Astrocyte (in vitro differentiated cells and primary cell): ENCODE measurements at regions not wholly inside any gene's neighbourhood (a gene's known extent, or its start where the extent isn't known, plus 50 kb on each side); places are given as distances from the start of the nearest gene placed in this dataset.

Source experiments
- DNase-seq: peaks from one replicate; pipeline ENCODE4 v3.0.0-alpha.2; 2010; ENCODE audit warnings: low read depth
- FAIRE-seq: peaks from 2 replicates; lab custom pipeline; 2011; peaks lifted over from hg19 to GRCh38; lab: Jason Lieb, UNC
- H2AFZ ChIP-seq: 2 replicates; pipeline ENCODE4 v1.6.0; 2012; ENCODE audit warnings: low read depth, low read length, inconsistent platforms
- H3K27ac ChIP-seq: 2 replicates; pipeline ENCODE4 v1.5.1; 2011; ENCODE audit warnings: low read depth, low read length, inconsistent platforms
- H3K27me3 ChIP-seq: 2 replicates; pipeline ENCODE4 v1.6.0; 2011; ENCODE audit warnings: low read length, inconsistent platforms; ENCODE audit not compliant: insufficient read depth
- H3K36me3 ChIP-seq: 2 replicates; pipeline ENCODE4 v1.5.1; 2011; ENCODE audit warnings: low read length, inconsistent platforms; ENCODE audit not compliant: insufficient read depth
- H3K4me1 ChIP-seq: 2 replicates; pipeline ENCODE4 v1.5.1; 2011; ENCODE audit warnings: low read length, inconsistent platforms; ENCODE audit not compliant: insufficient read depth
- H3K4me2 ChIP-seq: 2 replicates; pipeline ENCODE4 v1.6.0; 2012; ENCODE audit warnings: low read length, inconsistent platforms
- H3K4me3 ChIP-seq: 2 replicates; pipeline ENCODE4 v1.5.1; 2011; ENCODE audit warnings: low read depth, mild to moderate bottlenecking, low read length, inconsistent platforms; ENCODE audit not compliant: insufficient read depth
- H3K79me2 ChIP-seq: 2 replicates; pipeline ENCODE4 v1.6.0; 2012; ENCODE audit warnings: mild to moderate bottlenecking, low read length, inconsistent platforms; ENCODE audit not compliant: insufficient read depth
- H3K9ac ChIP-seq: 2 replicates; pipeline ENCODE4 v1.6.0; 2012; ENCODE audit warnings: mild to moderate bottlenecking, low read length, inconsistent platforms
- H3K9me3 ChIP-seq: 2 replicates; pipeline ENCODE4 v1.5.1; 2012; ENCODE audit warnings: low read depth, mild to moderate bottlenecking, low read length, inconsistent platforms; ENCODE audit not compliant: insufficient read depth
- H4K20me1 ChIP-seq: 2 replicates; pipeline ENCODE4 v1.6.0; 2012; ENCODE audit warnings: low read length, inconsistent platforms; ENCODE audit not compliant: insufficient read depth
- H3K27ac Mint-ChIP-seq: one replicate; pipeline ENCODE4 v1.8.0; 2021; ENCODE audit warnings: mild to moderate bottlenecking, mixed read lengths; ENCODE audit not compliant: unreplicated experiment
- H3K27me3 Mint-ChIP-seq: one replicate; pipeline ENCODE4 v1.8.0; 2021; ENCODE audit warnings: low read depth, mixed read lengths; ENCODE audit not compliant: unreplicated experiment
- H3K36me3 Mint-ChIP-seq: one replicate; pipeline ENCODE4 v1.8.0; 2021; ENCODE audit warnings: low read depth, mixed read lengths; ENCODE audit not compliant: unreplicated experiment
- H3K4me1 Mint-ChIP-seq: one replicate; pipeline ENCODE4 v1.8.0; 2021; ENCODE audit warnings: low read depth, mixed read lengths; ENCODE audit not compliant: unreplicated experiment
- H3K4me3 Mint-ChIP-seq: one replicate; pipeline ENCODE4 v1.8.0; 2021; ENCODE audit warnings: mild to moderate bottlenecking, moderate library complexity, mixed read lengths; ENCODE audit not compliant: unreplicated experiment
- H3K9me3 Mint-ChIP-seq: one replicate; pipeline ENCODE4 v1.8.0; 2021; ENCODE audit warnings: mild to moderate bottlenecking, mixed read lengths; ENCODE audit not compliant: unreplicated experiment
- EZH2 ChIP-seq: IDR thresholded peaks from 2 replicates; pipeline ENCODE4 v1.6.1; 2012; ENCODE audit warnings: mild to moderate bottlenecking, low read length, inconsistent platforms; ENCODE audit not compliant: insufficient read depth
- TF ChIP-seq, protein P1 (sequence below): IDR thresholded peaks from 2 replicates; pipeline ENCODE4 v1.5.1; 2011; ENCODE audit warnings: low read depth, mild to moderate bottlenecking, inconsistent platforms, low read length, moderate library complexity; ENCODE audit not compliant: insufficient read depth

DNA sequence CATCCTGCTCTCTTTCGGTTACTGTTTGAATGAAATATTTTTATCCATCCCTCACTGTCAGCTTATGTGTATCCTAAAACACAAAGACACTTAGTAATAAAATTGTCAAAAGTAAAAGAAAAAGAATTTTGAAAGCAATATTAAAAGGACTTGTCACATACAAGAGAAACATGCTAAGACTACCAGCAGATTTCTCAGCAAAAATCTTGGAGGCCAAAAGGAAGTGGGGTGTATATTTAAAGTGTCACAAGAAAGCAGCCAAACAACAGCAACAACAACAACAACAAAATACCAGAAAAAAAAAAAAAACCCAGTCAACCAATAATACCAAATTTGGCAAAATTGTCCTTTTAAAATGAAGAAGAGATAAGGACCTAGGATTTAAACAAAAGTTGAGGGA lies 678.7 kb upstream of the TYRP1 start:
- Histone ChIP-seq H3K79me2 (no peaks in the 10 kb centered on the region), H3K9me3 (no peaks in the 10 kb centered on the region), H2AFZ (no peak overlapping the region), H3K4me3 (no peak overlapping the region), H3K27me3 (no peaks in the 10 kb centered on the region), H3K9ac (no peak overlapping the region), H3K4me2 (no peak overlapping the region), H3K36me3 (no peaks in the 10 kb centered on the region), H4K20me1 (no peaks in the 10 kb centered on the region), H3K4me1 (no peaks in the 10 kb centered on the region), H3K27ac (no peak overlapping the region)
- no peaks in the 10 kb centered on the region for H3K36me3 Mint-ChIP-seq
- H3K27me3 Mint-ChIP-seq: no peaks in the 10 kb centered on the region
- no peak overlapping the region for H3K4me3 Mint-ChIP-seq
- H3K4me1 Mint-ChIP-seq: no peaks in the 10 kb centered on the region
- FAIRE-seq: no peak
- no peak for DNase-seq
- TF ChIP-seq, protein P1, sequence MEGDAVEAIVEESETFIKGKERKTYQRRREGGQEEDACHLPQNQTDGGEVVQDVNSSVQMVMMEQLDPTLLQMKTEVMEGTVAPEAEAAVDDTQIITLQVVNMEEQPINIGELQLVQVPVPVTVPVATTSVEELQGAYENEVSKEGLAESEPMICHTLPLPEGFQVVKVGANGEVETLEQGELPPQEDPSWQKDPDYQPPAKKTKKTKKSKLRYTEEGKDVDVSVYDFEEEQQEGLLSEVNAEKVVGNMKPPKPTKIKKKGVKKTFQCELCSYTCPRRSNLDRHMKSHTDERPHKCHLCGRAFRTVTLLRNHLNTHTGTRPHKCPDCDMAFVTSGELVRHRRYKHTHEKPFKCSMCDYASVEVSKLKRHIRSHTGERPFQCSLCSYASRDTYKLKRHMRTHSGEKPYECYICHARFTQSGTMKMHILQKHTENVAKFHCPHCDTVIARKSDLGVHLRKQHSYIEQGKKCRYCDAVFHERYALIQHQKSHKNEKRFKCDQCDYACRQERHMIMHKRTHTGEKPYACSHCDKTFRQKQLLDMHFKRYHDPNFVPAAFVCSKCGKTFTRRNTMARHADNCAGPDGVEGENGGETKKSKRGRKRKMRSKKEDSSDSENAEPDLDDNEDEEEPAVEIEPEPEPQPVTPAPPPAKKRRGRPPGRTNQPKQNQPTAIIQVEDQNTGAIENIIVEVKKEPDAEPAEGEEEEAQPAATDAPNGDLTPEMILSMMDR: no peak
- no peak for TF ChIP-seq EZH2
- H3K9me3 Mint-ChIP-seq: peaks cover 16% of the 10 kb centered on the region
- no peak overlapping the region for H3K27ac Mint-ChIP-seq

DNA sequence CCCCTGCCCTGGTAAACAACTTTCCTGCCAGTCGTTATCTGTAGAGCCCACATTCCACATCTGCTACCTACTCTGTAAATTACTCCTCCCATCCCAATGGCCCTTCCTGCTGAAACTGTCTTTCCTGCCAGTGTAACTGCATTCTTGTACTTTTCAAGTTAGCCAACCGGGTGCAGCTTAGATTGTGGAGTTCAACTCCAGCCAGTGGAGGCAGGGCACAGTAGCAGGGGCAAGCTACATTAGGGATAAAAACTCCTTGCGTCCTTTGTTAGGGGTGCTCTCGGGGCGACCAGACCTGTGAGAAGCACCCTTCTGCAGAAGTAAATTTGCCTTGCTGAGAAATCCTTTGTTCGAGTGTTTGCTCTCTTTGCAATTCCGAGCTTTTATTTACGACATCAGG lies 639.0 kb upstream of the TYRP1 start:
- no peaks in the 10 kb centered on the region for H3K36me3 ChIP-seq
- H3K4me1 Mint-ChIP-seq: no peaks in the 10 kb centered on the region
- H3K4me3 Mint-ChIP-seq: no peak overlapping the region
- H3K27ac ChIP-seq: no peak overlapping the region
- H3K27me3 ChIP-seq: no peaks in the 10 kb centered on the region
- no peak overlapping the region for H3K4me3 ChIP-seq
- H3K9ac ChIP-seq: no peak overlapping the region
- TF ChIP-seq, protein P1: no peak
- no peak for TF ChIP-seq EZH2
- peaks cover 4% of the 10 kb centered on the region for H3K9me3 ChIP-seq
- peaks cover 8% of the 10 kb centered on the region for H3K9me3 Mint-ChIP-seq
- H2AFZ ChIP-seq: no peak overlapping the region
- H3K79me2 ChIP-seq: no peaks in the 10 kb centered on the region
- H3K4me2 ChIP-seq: no peak overlapping the region
- no peak for FAIRE-seq
- no peaks in the 10 kb centered on the region for H3K27me3 Mint-ChIP-seq
- no peaks in the 10 kb centered on the region for H3K36me3 Mint-ChIP-seq
- H3K27ac Mint-ChIP-seq: no peak overlapping the region
- no peak for DNase-seq
- no peaks in the 10 kb centered on the region for H4K20me1 ChIP-seq
- H3K4me1 ChIP-seq: no peaks in the 10 kb centered on the region

DNA sequence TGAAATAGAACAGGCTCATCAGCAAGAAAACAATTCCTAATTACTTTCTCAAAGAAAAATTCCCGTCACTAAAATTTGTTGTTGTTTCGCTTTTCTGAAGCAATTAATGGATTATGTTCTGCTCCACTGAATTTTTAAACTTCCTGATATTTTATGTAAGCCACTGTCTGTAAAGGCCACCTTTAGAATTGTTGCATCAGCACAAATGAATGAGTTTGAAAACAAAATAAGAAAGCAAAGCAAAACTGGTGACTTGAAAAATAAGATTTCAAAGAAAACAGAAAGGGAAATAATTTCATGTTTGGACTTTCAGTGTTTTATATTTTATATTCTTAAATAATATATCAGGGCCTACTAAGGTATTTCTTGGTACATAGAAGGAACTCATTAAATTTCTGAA lies 636.3 kb upstream of the TYRP1 start:
- Mint-ChIP-seq H3K4me1 (no peaks in the 10 kb centered on the region), H3K4me3 (no peak overlapping the region), H3K36me3 (peaks cover 2% of the 10 kb centered on the region), H3K9me3 (peaks cover 8% of the 10 kb centered on the region), H3K27me3 (no peaks in the 10 kb centered on the region), H3K27ac (no peak overlapping the region)
- Histone ChIP-seq H2AFZ (no peak overlapping the region), H3K27me3 (no peaks in the 10 kb centered on the region), H3K27ac (no peak overlapping the region), H3K9me3 (peaks cover 4% of the 10 kb centered on the region), H3K79me2 (no peaks in the 10 kb centered on the region), H3K4me3 (no peak overlapping the region), H4K20me1 (no peaks in the 10 kb centered on the region), H3K36me3 (no peaks in the 10 kb centered on the region), H3K4me2 (no peak overlapping the region), H3K9ac (no peak overlapping the region), H3K4me1 (no peaks in the 10 kb centered on the region)
- DNase-seq (no peak), FAIRE-seq (no peak)
- TF ChIP-seq EZH2: no peak
- TF ChIP-seq, protein P1: no peak
